NCI-H748 (cell line): ENCODE measurements at regions not wholly inside any gene's neighbourhood (a gene's known extent, or its start where the extent isn't known, plus 50 kb on each side); places are given as distances from the start of the nearest gene placed in this dataset.
A peak's percentile ranks its signal among the peaks of the same experiment; 100 is the strongest.
"Not testable (repeated sequence)": the region's sequence is repeated elsewhere in the genome, so short reads cannot be mapped to it uniquely, and the experiment has no call there.

ENCODE experiments used
- DNase-seq: peaks from one replicate; lab custom pipeline; 2025; ENCODE audit not compliant: unreplicated experiment; lab: John Stamatoyannopoulos, UW

- peak; percentile 76 for DNase-seq
Observed at GRCh38 chr9:105972466-105973204, 278.3 kb downstream of the TMEM38B start.

- DNase-seq = no peak
Observed at GRCh38 chr9:105973951-105974351, 279.6 kb downstream of the TMEM38B start.

- no peak for DNase-seq
Observed at GRCh38 chr9:105975886-105976645, 281.7 kb downstream of the TMEM38B start.

- no peak for DNase-seq
Observed at GRCh38 chr9:105978336-105978735, 284.0 kb downstream of the TMEM38B start.

GRCh38 chr9:105978826-105979225 lies 284.5 kb downstream of the TMEM38B start:
- DNase-seq = no peak

GRCh38 chr9:105979290-105979689 lies 284.9 kb downstream of the TMEM38B start:
- no peak for DNase-seq

- DNase-seq = no peak
Observed at GRCh38 chr9:105984714-105985113, 290.4 kb downstream of the TMEM38B start.

GRCh38 chr9:105993116-105993854 lies 298.9 kb downstream of the TMEM38B start:
- peak; percentile 74 for DNase-seq

- peak; percentile 87 for DNase-seq
Observed at GRCh38 chr9:105993921-105994715, 299.8 kb downstream of the TMEM38B start.

- DNase-seq = no peak
Observed at GRCh38 chr9:105994970-105995369, 300.6 kb downstream of the TMEM38B start.

- DNase-seq = no peak
Observed at GRCh38 chr9:106017198-106017740, 322.9 kb downstream of the TMEM38B start.

- peak; percentile 78 for DNase-seq
Observed at GRCh38 chr9:106019039-106019680, 324.8 kb downstream of the TMEM38B start.

GRCh38 chr9:106019702-106020101 lies 325.4 kb downstream of the TMEM38B start:
- DNase-seq = no peak

- DNase-seq = peak; percentile 6
Observed at GRCh38 chr9:106020186-106020585, 325.8 kb downstream of the TMEM38B start.

- DNase-seq = no peak
Observed at GRCh38 chr9:106023455-106023854, 329.1 kb downstream of the TMEM38B start.

- no peak for DNase-seq
Observed at GRCh38 chr9:106025453-106025852, 331.1 kb downstream of the TMEM38B start.

- not testable (repeated sequence) for DNase-seq
Observed at GRCh38 chr9:106030146-106030545, 335.8 kb downstream of the TMEM38B start.

- DNase-seq = peak; percentile 95
Observed at GRCh38 chr9:106032978-106033377, 338.6 kb downstream of the TMEM38B start.

GRCh38 chr9:106035806-106036205 lies 341.5 kb downstream of the TMEM38B start:
- DNase-seq = peak; percentile 9
